HEK293T (cell line): ENCODE measurements at regions not wholly inside any gene's neighbourhood (a gene's known extent, or its start where the extent isn't known, plus 50 kb on each side); places are given as distances from the start of the nearest gene placed in this dataset.

Experiments
- ARNT ChIP-seq: fragments of 450-650 bp; IDR thresholded peaks from 2 replicates; pipeline ENCODE4 v1.6.1; 2017; ENCODE audit warnings: mild to moderate bottlenecking
- FOXK2 ChIP-seq: fragments of 450-650 bp; IDR thresholded peaks from 2 replicates; pipeline ENCODE4 v1.6.1; 2016; ENCODE audit warnings: mild to moderate bottlenecking
- FOXM1 ChIP-seq: fragments of 450-650 bp; IDR thresholded peaks from 2 replicates; pipeline ENCODE4 v1.6.1; 2017; ENCODE audit warnings: mild to moderate bottlenecking, borderline replicate concordance
- HDGF ChIP-seq: fragments of 450-650 bp; IDR thresholded peaks from 2 replicates; pipeline ENCODE4 v1.6.1; 2017; ENCODE audit warnings: antibody characterized with exemption, borderline replicate concordance
- SP1 ChIP-seq: fragments of 450-650 bp; IDR thresholded peaks from 2 replicates; pipeline ENCODE4 v1.6.1; 2017
- SUZ12 ChIP-seq: fragments of 450-650 bp; IDR thresholded peaks from 2 replicates; pipeline ENCODE4 v1.6.1; 2016; ENCODE audit warnings: mild to moderate bottlenecking
- TARDBP ChIP-seq: fragments of 450-650 bp; IDR thresholded peaks from 2 replicates; pipeline ENCODE4 v1.6.1; 2016
- ZNF384 ChIP-seq: fragments of 450-650 bp; IDR thresholded peaks from 2 replicates; pipeline ENCODE4 v1.6.1; 2016

- no peak for TF ChIP-seq SP1
- no peak for TF ChIP-seq ZNF384
- no peak for TF ChIP-seq TARDBP
- no peak for TF ChIP-seq ARNT
- TF ChIP-seq FOXM1: no peak
- TF ChIP-seq FOXK2: no peak
- no peak for TF ChIP-seq SUZ12
- TF ChIP-seq HDGF: no peak
Observed at GRCh38 chr4:182010876-182011275, 232.3 kb upstream of the TENM3 start.
